ENCODE measurements at regions not wholly inside any gene's neighbourhood (a gene's known extent, or its start where the extent isn't known, plus 50 kb on each side); places are given as distances from the start of the nearest gene placed in this dataset.
"Not testable (repeated sequence)": the region's sequence is repeated elsewhere in the genome, so short reads cannot be mapped to it uniquely, and the experiment has no call there.

GRCh38 chr2:147420947-147421675, 423.7 kb upstream of the ACVR2A start:
- no peak for DNase-seq (ENCODE audit: low read depth, low spot score)

- DNase-seq (ENCODE audit: low read depth, low spot score) = no peak
Observed at GRCh38 chr2:147420517-147420916, 424.3 kb upstream of the ACVR2A start.

GRCh38 chr2:147416099-147416498, 428.7 kb upstream of the ACVR2A start:
- no peak for DNase-seq (ENCODE audit: low read depth, low spot score)

GRCh38 chr2:147414656-147415055, 430.2 kb upstream of the ACVR2A start:
- not testable (repeated sequence) for DNase-seq (ENCODE audit: low read depth, low spot score)

- DNase-seq (ENCODE audit: low read depth, low spot score) = no peak
Observed at GRCh38 chr2:147408357-147408756, 436.5 kb upstream of the ACVR2A start.

GRCh38 chr2:147405651-147406050, 439.2 kb upstream of the ACVR2A start:
- DNase-seq (ENCODE audit: low read depth, low spot score) = no peak

GRCh38 chr2:147398996-147399395, 445.8 kb upstream of the ACVR2A start:
- no peak for DNase-seq (ENCODE audit: low read depth, low spot score)

- DNase-seq (ENCODE audit: low read depth, low spot score) = no peak
Observed at GRCh38 chr2:147398301-147398700, 446.5 kb upstream of the ACVR2A start.

GRCh38 chr2:147396890-147397289, 447.9 kb upstream of the ACVR2A start:
- no peak for DNase-seq (ENCODE audit: low read depth, low spot score)

GRCh38 chr2:147394179-147394790, 450.5 kb upstream of the ACVR2A start:
- DNase-seq (ENCODE audit: low read depth, low spot score) = no peak

- DNase-seq (ENCODE audit: low read depth, low spot score) = no peak
Observed at GRCh38 chr2:147392180-147392579, 452.6 kb upstream of the ACVR2A start.

- no peak for DNase-seq (ENCODE audit: low read depth, low spot score)
Observed at GRCh38 chr2:147390475-147390874, 454.4 kb upstream of the ACVR2A start.

GRCh38 chr2:147389218-147389617, 455.6 kb upstream of the ACVR2A start:
- no peak for DNase-seq (ENCODE audit: low read depth, low spot score)

- DNase-seq (ENCODE audit: low read depth, low spot score) = no peak
Observed at GRCh38 chr2:147388217-147388616, 456.6 kb upstream of the ACVR2A start.

- no peak for DNase-seq (ENCODE audit: low read depth, low spot score)
Observed at GRCh38 chr2:147386284-147386683, 458.5 kb upstream of the ACVR2A start.

GRCh38 chr2:147385600-147385999, 459.2 kb upstream of the ACVR2A start:
- DNase-seq (ENCODE audit: low read depth, low spot score) = no peak

- DNase-seq (ENCODE audit: low read depth, low spot score) = no peak
Observed at GRCh38 chr2:147384659-147385058, 460.2 kb upstream of the ACVR2A start.

GRCh38 chr2:147382322-147382948, 462.4 kb upstream of the ACVR2A start:
- DNase-seq (ENCODE audit: low read depth, low spot score) = no peak

- no peak for DNase-seq (ENCODE audit: low read depth, low spot score)
Observed at GRCh38 chr2:147378403-147378802, 466.4 kb upstream of the ACVR2A start.

- no peak for DNase-seq (ENCODE audit: low read depth, low spot score)
Observed at GRCh38 chr2:147375073-147375472, 469.8 kb upstream of the ACVR2A start.

GRCh38 chr2:147374423-147374811, 470.4 kb upstream of the ACVR2A start:
- no peak for DNase-seq (ENCODE audit: low read depth, low spot score)

GRCh38 chr2:147373800-147374422, 470.9 kb upstream of the ACVR2A start:
- DNase-seq (ENCODE audit: low read depth, low spot score) = no peak

- no peak for DNase-seq (ENCODE audit: low read depth, low spot score)
Observed at GRCh38 chr2:147368306-147368705, 476.5 kb upstream of the ACVR2A start.

Data from activated CD4-positive, CD25-positive, alpha-beta regulatory T cell treated with anti-CD3 and anti-CD28 coated beads, Interleukin-2, amount 50 U/mL, for 16 hours (primary cell).